Neural cell (in vitro differentiated cells): ENCODE measurements at regions not wholly inside any gene's neighbourhood (a gene's known extent, or its start where the extent isn't known, plus 50 kb on each side); places are given as distances from the start of the nearest gene placed in this dataset.
"Not testable (repeated sequence)": the region's sequence is repeated elsewhere in the genome, so short reads cannot be mapped to it uniquely, and the experiment has no call there.

ENCODE experiments used
- CTCF ChIP-seq: fragments of 450-650 bp; IDR thresholded peaks from 2 replicates; pipeline ENCODE4 v1.5.1; 2014; ENCODE audit warnings: antibody characterized with exemption, mild to moderate bottlenecking, moderate library complexity; ENCODE audit not compliant: poor library complexity, severe bottlenecking
- EP300 ChIP-seq: fragments of 450-650 bp; conservative IDR thresholded peaks from 2 replicates; pipeline ENCODE4 v1.6.1; 2014; ENCODE audit warnings: antibody characterized with exemption, mild to moderate bottlenecking, moderate library complexity; ENCODE audit not compliant: poor library complexity, severe bottlenecking
- EZH2 ChIP-seq: fragments of 200-600, 300-800 bp; shearing (Covaris generic), sonication (generic); IDR thresholded peaks from 2 replicates; pipeline ENCODE4 v1.6.1; 2014; ENCODE audit warnings: antibody characterized with exemption, low read length, borderline replicate concordance, mild to moderate bottlenecking; ENCODE audit not compliant: insufficient read depth, poor library complexity, severe bottlenecking
- POLR2AphosphoS5 ChIP-seq: IDR thresholded peaks from 2 replicates; pipeline ENCODE4 v1.6.1; 2012
- RAD21 ChIP-seq: fragments of 450-650 bp; conservative IDR thresholded peaks from 2 replicates; pipeline ENCODE4 v1.6.1; 2014; ENCODE audit warnings: antibody characterized with exemption, mild to moderate bottlenecking, moderate library complexity
- SMC3 ChIP-seq: fragments of 450-650 bp; conservative IDR thresholded peaks from 2 replicates; pipeline ENCODE4 v1.6.1; 2014; ENCODE audit warnings: antibody characterized with exemption, mild to moderate bottlenecking, moderate library complexity; ENCODE audit not compliant: poor library complexity
- TAF1 ChIP-seq: IDR thresholded peaks from 2 replicates; pipeline ENCODE4 v1.6.1; 2012; ENCODE audit warnings: low read depth
- TF ChIP-seq, protein P1 (sequence below): IDR thresholded peaks from 2 replicates; pipeline ENCODE4 v1.6.1; 2012; ENCODE audit warnings: borderline replicate concordance

GRCh38 chr2:124986870-124987269 lies 961.8 kb downstream of the CNTNAP5 start:
- TF ChIP-seq CTCF, EZH2, POLR2AphosphoS5, EP300, TAF1, SMC3, RAD21: not testable (repeated sequence)
- TF ChIP-seq, protein P1, sequence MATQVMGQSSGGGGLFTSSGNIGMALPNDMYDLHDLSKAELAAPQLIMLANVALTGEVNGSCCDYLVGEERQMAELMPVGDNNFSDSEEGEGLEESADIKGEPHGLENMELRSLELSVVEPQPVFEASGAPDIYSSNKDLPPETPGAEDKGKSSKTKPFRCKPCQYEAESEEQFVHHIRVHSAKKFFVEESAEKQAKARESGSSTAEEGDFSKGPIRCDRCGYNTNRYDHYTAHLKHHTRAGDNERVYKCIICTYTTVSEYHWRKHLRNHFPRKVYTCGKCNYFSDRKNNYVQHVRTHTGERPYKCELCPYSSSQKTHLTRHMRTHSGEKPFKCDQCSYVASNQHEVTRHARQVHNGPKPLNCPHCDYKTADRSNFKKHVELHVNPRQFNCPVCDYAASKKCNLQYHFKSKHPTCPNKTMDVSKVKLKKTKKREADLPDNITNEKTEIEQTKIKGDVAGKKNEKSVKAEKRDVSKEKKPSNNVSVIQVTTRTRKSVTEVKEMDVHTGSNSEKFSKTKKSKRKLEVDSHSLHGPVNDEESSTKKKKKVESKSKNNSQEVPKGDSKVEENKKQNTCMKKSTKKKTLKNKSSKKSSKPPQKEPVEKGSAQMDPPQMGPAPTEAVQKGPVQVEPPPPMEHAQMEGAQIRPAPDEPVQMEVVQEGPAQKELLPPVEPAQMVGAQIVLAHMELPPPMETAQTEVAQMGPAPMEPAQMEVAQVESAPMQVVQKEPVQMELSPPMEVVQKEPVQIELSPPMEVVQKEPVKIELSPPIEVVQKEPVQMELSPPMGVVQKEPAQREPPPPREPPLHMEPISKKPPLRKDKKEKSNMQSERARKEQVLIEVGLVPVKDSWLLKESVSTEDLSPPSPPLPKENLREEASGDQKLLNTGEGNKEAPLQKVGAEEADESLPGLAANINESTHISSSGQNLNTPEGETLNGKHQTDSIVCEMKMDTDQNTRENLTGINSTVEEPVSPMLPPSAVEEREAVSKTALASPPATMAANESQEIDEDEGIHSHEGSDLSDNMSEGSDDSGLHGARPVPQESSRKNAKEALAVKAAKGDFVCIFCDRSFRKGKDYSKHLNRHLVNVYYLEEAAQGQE = not testable (repeated sequence)
